GM06990 (cell line): ENCODE measurements at regions not wholly inside any gene's neighbourhood (a gene's known extent, or its start where the extent isn't known, plus 50 kb on each side); places are given as distances from the start of the nearest gene placed in this dataset.

Experiments
- DNase-seq: peaks from one replicate; pipeline ENCODE4 v3.0.0-alpha.2; 2011; ENCODE audit not compliant: insufficient read length; ENCODE audit errors: extremely low read depth
- H3K27me3 ChIP-seq: replicated peaks from 2 replicates; pipeline ENCODE4 v1.6.0; 2011; ENCODE audit warnings: low read length; ENCODE audit not compliant: control insufficient read depth, insufficient read depth
- H3K36me3 ChIP-seq: 2 replicates; pipeline ENCODE4 v1.5.1; 2011; ENCODE audit warnings: low read length; ENCODE audit not compliant: control insufficient read depth, insufficient read depth
- H3K4me3 ChIP-seq: replicated peaks from 2 replicates; pipeline ENCODE4 v1.5.1; 2011; ENCODE audit warnings: low read depth, mild to moderate bottlenecking, control low read depth, low read length
- CTCF ChIP-seq: IDR thresholded peaks from 2 replicates; pipeline ENCODE4 v1.5.1; 2011; ENCODE audit warnings: low read length, control low read depth, mild to moderate bottlenecking, inconsistent platforms; ENCODE audit not compliant: insufficient read depth, poor library complexity, severe bottlenecking

GRCh38 chr5:36478646-36479317, 127.6 kb upstream of the SLC1A3 start:
- Histone ChIP-seq H3K27me3 (no peaks in the 10 kb centered on the region), H3K36me3 (no peaks in the 10 kb centered on the region), H3K4me3 (no peak overlapping the region)
- no peak for TF ChIP-seq CTCF
- DNase-seq, result no peak

DNA sequence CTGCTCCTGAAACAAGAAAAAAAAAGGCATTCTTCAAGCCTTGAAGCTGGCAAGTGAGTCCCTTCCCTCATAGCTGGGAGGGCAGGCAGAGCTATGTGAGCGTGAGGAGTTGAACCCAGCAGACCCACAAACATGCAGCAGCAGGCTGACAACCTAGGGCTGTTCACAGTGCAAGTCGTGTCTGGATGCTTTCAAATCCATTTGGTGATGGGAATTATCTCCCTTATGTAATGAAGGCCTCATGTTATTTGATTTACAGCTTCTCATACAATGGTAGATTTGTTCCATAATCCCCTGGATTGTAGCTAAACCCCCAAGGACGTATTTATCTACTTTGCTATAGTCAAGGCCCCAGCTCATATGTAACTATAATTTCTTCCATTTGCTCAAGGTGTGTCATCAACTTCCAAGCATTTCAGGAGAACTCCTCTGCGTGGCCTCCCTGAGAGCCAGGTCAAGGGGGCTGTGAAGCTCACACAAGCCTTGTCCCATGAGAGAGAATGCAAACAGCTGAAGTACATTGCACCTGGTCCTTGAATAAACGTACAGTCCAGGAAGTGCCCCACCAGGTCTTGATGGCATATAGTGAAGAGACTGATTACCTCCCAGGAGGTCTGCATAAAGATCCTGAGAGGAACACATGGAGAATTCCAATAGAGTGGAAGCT, 124.8 kb upstream of the SLC1A3 start:
- Histone ChIP-seq H3K4me3 (no peak overlapping the region), H3K27me3 (no peaks in the 10 kb centered on the region), H3K36me3 (no peaks in the 10 kb centered on the region)
- no peak for DNase-seq
- TF ChIP-seq CTCF, result no peak

- no peak for DNase-seq
- TF ChIP-seq CTCF, result no peak
- H3K27me3 ChIP-seq, result no peaks in the 10 kb centered on the region
- no peaks in the 10 kb centered on the region for H3K36me3 ChIP-seq
- no peak overlapping the region for H3K4me3 ChIP-seq
These were observed 123.6 kb upstream of the SLC1A3 start for GRCh38 chr5:36482812-36483211.

DNA sequence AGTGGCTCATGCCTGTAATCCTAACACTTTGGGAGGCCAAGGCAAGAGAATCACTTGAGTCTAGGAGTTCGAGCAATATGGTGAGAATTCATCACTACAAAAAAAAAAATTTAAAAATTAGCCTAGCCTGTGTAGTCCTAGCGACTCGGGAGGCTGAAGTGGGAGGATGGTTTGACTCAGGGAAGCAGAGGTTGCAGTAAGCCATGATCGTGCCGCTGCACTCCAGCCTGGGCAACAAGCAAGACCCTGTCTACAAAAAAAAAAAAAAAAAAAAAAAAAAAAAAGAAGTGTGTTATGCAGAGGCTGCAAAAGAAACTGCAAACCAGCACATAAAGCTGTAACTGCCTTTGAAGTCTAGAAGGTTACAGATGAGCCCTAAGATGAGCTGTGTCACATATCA, 116.9 kb upstream of the SLC1A3 start:
- Histone ChIP-seq H3K4me3 (no peak overlapping the region), H3K36me3 (no peaks in the 10 kb centered on the region), H3K27me3 (no peaks in the 10 kb centered on the region)
- DNase-seq, result no peak
- TF ChIP-seq CTCF, result no peak

GRCh38 chr5:36491856-36492255, 114.5 kb upstream of the SLC1A3 start:
- TF ChIP-seq CTCF, result no peak
- Histone ChIP-seq H3K4me3 (no peak overlapping the region), H3K36me3 (no peaks in the 10 kb centered on the region), H3K27me3 (no peaks in the 10 kb centered on the region; the same call in 1 of the 2 replicates)
- no peak for DNase-seq
